Activated CD4-positive, alpha-beta memory T cell treated with anti-CD3 and anti-CD28 coated beads, Interleukin-2, amount 10 ng/mL, durations not matched to agents 7 days and 5 days (primary cell): ENCODE measurements at regions not wholly inside any gene's neighbourhood (a gene's known extent, or its start where the extent isn't known, plus 50 kb on each side); places are given as distances from the start of the nearest gene placed in this dataset.

Source experiments
- CTCF ChIA-PET: fragments of 350-600 bp; sonication (Branson Sonifier 250); formaldehyde crosslinking; loops from one replicate; lab custom pipeline; 2021; ENCODE audit warnings: antibody characterized with exemption, inconsistent platforms; lab: Charles Lee
- POLR2A ChIA-PET: fragments of 350-600 bp; sonication (Branson Sonifier 250); formaldehyde crosslinking; loops from one replicate; lab custom pipeline; 2021; ENCODE audit warnings: antibody characterized with exemption; lab: Charles Lee
- DNase-seq: peaks from one replicate; pipeline ENCODE4 v3.0.0-alpha.2; 2020
- H3K27ac Mint-ChIP-seq: one replicate; pipeline ENCODE4 v1.8.0; 2021; ENCODE audit warnings: mild to moderate bottlenecking, mixed read lengths
- H3K27me3 Mint-ChIP-seq: one replicate; pipeline ENCODE4 v1.8.0; 2021; ENCODE audit warnings: mixed read lengths
- H3K36me3 Mint-ChIP-seq: one replicate; pipeline ENCODE4 v1.8.0; 2021; ENCODE audit warnings: low read depth, mixed read lengths
- H3K4me1 Mint-ChIP-seq: one replicate; pipeline ENCODE4 v1.8.0; 2021; ENCODE audit warnings: mixed read lengths
- H3K4me3 Mint-ChIP-seq: one replicate; pipeline ENCODE4 v1.8.0; 2021; ENCODE audit warnings: mild to moderate bottlenecking, mixed read lengths
- H3K9me3 Mint-ChIP-seq: one replicate; pipeline ENCODE4 v1.8.0; 2021; ENCODE audit warnings: mixed read lengths

DNA sequence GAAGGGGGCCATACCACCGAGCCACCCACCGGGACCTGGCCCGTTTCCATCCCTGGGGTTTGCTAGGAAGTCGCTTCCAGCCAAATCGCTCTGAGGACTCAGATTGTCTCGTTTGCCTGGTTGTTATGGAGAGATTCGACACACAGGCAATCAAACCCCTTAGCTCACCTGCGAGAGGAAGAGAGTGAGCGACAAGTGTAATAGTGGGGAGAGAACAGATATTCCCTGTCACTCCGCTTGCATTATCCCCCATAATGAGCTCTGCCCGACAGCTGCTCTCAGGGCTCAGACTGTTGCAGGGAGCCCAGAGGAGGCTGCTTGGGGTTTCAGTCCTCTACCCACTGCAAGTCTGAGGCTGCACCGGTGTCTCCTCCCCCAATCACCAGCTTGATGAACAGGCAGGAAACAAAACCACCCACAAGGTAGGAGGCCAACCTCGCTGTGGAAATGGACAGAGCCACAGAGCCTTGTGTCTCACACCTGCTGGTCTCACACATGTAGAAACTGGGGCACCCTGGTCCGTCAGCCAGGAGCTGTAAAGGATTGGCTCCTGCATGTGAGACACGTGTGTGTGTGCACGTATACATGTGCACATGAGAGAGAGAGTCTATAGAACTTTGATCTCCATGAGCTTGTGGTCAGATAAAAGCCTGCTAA lies 351.1 kb downstream of the BUD13 start:
- ChIA-PET CTCF (no interaction called here), POLR2A (no interaction called here)
- Mint-ChIP-seq H3K27me3 (peaks cover 1% of the 10 kb centered on the region), H3K4me1 (no peaks in the 10 kb centered on the region), H3K4me3 (no peak overlapping the region), H3K9me3 (no peaks in the 10 kb centered on the region), H3K27ac (no peak overlapping the region), H3K36me3 (no peaks in the 10 kb centered on the region)
- no peak for DNase-seq

DNA sequence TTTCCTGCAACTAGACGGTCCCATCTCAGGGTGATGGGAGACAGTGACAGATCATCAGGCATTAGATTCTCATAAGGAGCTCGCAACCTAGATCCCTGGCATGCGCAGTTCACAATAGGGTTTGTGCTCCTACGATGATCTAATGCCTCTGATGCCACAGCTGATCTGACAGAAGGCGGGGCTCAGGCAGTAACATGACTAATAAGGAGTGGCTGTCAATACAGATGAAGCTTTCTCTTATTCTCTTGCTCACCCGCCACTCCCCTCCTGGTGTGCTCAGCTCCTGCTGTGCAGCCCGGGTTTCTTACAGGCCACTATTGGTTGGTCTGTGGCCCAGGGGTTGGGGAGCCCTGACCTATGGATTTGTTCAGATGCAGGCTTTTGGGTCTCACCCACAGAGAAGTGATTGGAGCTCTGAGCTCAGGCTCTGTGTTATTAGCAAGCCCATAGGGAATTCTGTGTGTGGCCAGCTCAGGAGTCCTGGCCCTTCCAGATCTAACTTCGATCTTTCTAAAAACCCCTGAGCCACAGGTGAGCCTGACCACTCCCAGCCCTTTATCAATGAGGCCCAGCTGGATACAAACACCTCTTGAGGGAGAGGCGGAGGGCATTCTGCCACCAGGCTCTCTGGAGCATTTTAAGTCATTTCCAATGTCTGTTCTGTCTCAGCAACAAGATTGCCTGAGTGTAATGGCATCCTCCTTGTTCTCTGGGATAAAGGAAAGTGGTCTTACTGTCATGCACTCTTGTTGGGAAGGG lies 351.8 kb downstream of the BUD13 start:
- POLR2A ChIA-PET, result interaction anchor here (0.6 kb wide), 1 partner anchor 162 kb away, joined by 3 read pairs; no protein-coding TSS in a partner anchor
- Mint-ChIP-seq H3K27ac (no peak overlapping the region), H3K9me3 (no peaks in the 10 kb centered on the region), H3K4me1 (no peaks in the 10 kb centered on the region), H3K36me3 (no peaks in the 10 kb centered on the region), H3K4me3 (no peak overlapping the region), H3K27me3 (peaks cover 1% of the 10 kb centered on the region)
- DNase-seq, result no peak
- CTCF ChIA-PET, result no interaction called here

DNA sequence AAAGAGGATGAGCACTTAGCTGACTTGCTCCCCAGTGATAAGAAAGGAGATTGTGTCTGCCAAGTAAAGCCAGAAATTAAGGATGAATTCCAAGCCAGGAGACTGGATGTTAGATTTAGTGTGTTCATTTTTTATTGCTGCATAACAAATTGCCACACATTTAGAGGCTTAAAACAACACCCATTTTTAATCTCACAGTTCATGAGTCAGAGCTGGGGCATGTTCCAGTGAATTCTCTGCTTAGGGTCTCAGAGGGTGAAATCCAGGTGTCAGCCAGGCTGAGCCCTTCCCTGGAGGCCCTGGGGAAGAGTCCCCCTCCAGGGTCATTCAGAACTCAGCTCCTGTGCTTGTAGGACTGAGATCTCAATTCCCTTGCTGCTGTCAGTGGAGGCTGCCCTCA lies 352.8 kb downstream of the BUD13 start:
- Mint-ChIP-seq H3K36me3 (no peaks in the 10 kb centered on the region), H3K27me3 (peaks cover 1% of the 10 kb centered on the region), H3K27ac (no peak overlapping the region), H3K9me3 (no peaks in the 10 kb centered on the region), H3K4me3 (no peak overlapping the region), H3K4me1 (no peaks in the 10 kb centered on the region)
- POLR2A ChIA-PET, result no interaction called here
- CTCF ChIA-PET, result no interaction called here
- DNase-seq, result no peak

DNA sequence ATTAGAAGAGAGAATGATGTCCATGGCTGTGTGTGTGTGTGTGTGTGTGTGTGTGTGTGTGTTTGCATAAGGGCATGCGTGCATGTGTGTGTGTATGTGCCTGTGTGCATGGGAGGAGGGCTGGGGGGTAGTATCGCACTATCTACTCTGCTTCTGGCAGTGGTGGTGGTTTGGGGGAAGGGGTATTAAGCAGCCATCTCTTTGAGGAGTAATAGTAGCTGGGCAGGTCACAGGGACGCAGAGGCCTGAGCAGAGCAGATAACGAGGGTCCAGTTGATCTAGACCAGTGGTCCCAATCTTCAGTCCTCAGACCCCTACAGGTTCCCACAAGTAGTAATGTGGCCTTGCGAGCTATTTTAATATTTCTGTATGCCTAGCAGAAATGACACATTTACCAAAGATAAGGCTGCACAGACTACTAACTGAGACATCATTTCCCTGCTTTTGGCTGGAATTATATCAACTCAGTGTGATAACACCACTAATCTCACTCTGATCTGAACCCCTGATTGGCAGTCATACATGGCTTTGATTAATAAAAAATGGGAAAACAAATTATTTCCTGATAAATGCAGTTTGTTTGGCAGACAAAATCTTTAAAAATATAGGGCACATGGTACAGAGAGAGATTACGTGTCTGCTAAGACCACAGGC lies 354.3 kb downstream of the BUD13 start:
- no peaks in the 10 kb centered on the region for H3K4me1 Mint-ChIP-seq
- ChIA-PET CTCF (no interaction called here), POLR2A (no interaction called here)
- DNase-seq, result no peak
- H3K4me3 Mint-ChIP-seq, result no peak overlapping the region
- peaks cover 1% of the 10 kb centered on the region for H3K27me3 Mint-ChIP-seq
- H3K36me3 Mint-ChIP-seq, result no peaks in the 10 kb centered on the region
- no peaks in the 10 kb centered on the region for H3K9me3 Mint-ChIP-seq
- no peak overlapping the region for H3K27ac Mint-ChIP-seq

DNA sequence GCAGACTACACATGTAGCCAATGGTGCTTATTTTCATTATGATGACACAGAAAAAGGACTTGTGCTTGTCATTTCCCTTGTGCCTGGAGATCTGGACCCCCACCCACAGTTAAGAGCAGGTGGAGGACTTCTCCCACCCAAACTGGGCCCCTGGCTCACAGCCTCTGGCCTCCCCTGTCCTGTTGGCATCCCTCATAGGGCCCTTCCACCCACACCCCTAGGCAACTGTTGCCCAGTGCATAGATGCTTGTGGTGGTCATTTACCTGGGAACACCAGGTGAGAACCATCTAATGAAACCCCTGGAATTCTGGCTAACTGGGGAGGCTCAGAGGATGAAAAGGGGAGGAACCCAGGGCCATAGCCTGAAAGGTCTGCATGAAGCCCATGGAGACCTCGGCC lies 355.9 kb downstream of the BUD13 start:
- Mint-ChIP-seq H3K36me3 (no peaks in the 10 kb centered on the region), H3K27me3 (peaks cover 1% of the 10 kb centered on the region), H3K27ac (no peak overlapping the region), H3K4me3 (no peak overlapping the region), H3K9me3 (no peaks in the 10 kb centered on the region), H3K4me1 (no peaks in the 10 kb centered on the region)
- DNase-seq, result no peak
- CTCF ChIA-PET, result no interaction called here
- POLR2A ChIA-PET, result no interaction called here

DNA sequence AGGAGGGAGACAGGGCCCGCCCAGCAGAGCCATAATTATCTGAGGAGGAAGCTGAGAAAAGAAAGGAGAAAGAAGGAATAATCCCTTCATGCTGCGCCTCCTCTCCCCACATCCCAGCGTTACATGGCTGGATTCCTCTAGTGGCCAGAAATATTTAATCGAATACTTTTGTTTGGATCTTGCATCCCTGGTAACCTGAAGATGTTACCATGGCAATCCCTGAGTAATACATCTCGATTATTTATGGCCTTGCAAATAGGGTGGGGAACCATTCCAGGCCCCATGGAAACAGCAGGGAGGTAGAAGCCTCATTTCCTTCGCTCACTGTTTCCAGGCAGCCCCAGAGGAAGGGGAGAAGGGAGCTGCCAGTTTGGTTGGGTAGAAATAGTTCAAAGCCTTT lies 357.7 kb downstream of the BUD13 start:
- Mint-ChIP-seq H3K27me3 (peaks cover 1% of the 10 kb centered on the region), H3K27ac (no peak overlapping the region), H3K9me3 (no peaks in the 10 kb centered on the region), H3K4me3 (no peak overlapping the region), H3K4me1 (no peaks in the 10 kb centered on the region), H3K36me3 (no peaks in the 10 kb centered on the region)
- DNase-seq, result no peak
- ChIA-PET POLR2A (no interaction called here), CTCF (no interaction called here)

DNA sequence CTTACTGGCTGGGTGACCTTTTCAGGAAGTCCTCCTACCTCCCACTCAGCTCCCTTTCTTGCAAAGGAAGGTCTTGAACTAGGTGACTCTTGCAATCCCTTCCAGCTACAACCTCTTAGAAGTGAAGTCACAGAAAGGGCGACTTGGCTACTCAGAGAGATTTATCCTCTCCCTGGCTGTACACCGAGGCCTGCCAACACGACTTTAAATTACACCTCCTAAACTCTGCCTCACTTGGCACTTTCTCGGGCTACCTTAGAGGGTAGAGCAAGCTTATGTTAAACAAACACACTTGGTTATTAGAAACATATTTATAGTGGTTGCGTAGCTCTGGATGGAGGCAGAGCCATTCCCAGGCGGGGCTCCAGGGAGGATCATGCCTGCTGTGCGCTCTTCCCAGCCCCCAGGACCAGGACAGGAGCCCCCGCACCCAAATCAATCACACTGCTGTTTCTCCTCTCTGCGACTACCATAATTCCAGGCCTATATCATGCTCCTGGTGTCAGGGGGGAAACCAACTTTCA lies 358.4 kb downstream of the BUD13 start:
- POLR2A ChIA-PET, result no interaction called here
- H3K4me1 Mint-ChIP-seq, result no peaks in the 10 kb centered on the region
- H3K36me3 Mint-ChIP-seq, result no peaks in the 10 kb centered on the region
- peaks cover 1% of the 10 kb centered on the region for H3K27me3 Mint-ChIP-seq
- H3K27ac Mint-ChIP-seq, result no peak overlapping the region
- no peak for DNase-seq
- no peak overlapping the region for H3K4me3 Mint-ChIP-seq
- H3K9me3 Mint-ChIP-seq, result no peaks in the 10 kb centered on the region
- CTCF ChIA-PET, result no interaction called here

DNA sequence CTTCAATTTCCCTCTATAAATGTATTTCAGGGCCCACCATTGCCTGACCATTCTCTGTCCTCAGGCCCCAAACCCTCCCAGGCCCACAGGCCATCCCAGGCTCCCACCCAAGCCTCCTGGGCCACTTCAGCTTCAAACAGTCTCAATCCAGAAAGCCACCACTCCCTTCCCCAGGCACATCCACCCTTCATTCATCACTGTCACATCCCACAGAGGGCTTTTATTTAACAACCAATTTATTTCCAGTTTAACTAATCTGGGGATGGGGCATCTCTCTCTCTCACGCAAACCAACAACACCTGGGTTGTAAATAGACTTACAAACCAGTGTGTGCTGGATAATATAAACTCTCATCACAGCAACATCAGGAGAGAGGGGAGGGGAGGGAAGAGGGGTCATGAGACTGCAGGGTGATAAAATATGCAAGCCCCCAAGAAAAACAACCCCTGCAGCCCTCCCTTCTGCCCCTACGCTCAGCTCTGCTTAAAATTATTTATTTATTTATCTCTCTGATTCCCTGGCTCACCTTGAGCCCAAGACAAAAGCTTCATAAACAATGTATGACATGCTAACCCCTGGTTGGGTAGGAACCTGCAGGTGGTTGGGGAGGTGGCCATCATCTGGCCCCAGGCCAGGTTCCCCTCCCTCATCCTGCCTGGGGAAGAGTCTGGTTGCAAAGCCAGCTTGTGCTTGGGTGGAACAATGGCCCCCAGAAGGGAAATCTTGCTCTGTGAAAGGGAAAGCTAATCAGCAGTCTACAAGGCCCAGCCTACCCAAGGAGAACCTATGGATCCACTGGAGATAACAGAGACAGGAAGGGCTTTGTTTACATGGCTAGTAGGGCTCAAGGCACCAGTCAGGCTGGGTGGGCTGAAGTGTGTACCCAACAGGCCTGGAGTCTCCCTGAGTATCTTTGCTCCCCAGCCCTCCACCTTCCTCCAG lies 359.2 kb downstream of the BUD13 start:
- Mint-ChIP-seq H3K9me3 (no peaks in the 10 kb centered on the region), H3K27ac (no peak overlapping the region), H3K4me3 (no peak overlapping the region), H3K27me3 (peaks cover 1% of the 10 kb centered on the region), H3K4me1 (no peaks in the 10 kb centered on the region), H3K36me3 (no peaks in the 10 kb centered on the region)
- CTCF ChIA-PET, result no interaction called here
- DNase-seq, result no peak
- POLR2A ChIA-PET, result no interaction called here

DNA sequence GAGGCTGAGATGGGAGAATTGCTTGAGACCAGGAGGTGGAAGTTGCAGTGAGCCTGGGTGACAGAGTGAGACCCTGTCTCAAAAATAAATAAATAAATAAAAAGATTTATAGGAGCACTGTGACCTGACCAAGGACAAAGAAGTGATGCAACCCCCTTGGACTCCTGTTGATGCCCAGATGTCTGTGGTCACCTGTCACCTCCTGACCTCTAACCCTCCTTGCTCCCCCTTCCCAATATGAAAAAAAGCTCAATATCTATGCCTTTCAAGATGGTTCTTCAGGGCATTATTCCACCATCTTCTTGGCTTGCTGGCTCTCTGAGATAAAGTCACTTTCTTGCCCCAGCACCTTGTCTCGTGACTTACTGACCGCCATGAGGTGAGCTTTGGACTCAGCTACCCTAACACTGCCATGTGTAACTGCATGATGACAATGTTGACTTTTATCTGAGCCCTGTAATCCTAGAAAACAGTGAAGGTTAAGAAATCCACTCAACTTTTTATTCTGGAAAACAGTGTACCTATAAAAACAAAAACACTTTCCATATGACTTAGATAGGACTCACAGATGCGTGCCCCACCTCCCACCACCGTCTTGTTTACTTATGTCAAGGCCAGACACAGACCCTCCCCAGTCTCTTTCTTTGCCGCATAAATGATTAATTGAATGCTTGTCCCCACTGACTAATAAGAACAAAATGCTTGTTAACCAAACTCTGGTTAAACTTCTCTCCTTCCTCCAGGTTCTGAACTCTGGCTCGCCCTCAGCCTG lies 360.5 kb downstream of the BUD13 start:
- Mint-ChIP-seq H3K9me3 (no peaks in the 10 kb centered on the region), H3K4me3 (no peak overlapping the region), H3K27ac (no peak overlapping the region), H3K27me3 (peaks cover 1% of the 10 kb centered on the region), H3K36me3 (no peaks in the 10 kb centered on the region), H3K4me1 (no peaks in the 10 kb centered on the region)
- CTCF ChIA-PET, result no interaction called here
- DNase-seq, result no peak
- POLR2A ChIA-PET, result no interaction called here

DNA sequence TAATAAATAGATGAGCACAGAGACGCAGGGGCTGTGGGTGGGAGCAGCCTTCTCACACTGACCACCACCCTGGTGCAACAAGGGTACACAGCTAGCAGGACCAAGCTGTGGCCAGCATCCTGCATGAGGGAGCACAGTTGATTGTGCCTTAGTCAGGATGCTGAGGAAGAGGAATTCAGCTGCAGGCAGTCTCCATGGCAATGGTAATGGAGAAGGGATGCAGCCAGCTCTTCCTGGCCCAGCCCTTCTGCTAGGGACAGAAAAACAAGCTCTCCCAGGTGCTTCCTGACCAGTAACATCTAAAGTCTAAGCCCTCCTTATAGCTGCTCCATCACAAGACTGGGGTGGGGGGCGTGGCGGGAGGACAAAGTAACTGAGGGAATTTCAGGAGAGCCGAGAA lies 363.5 kb downstream of the BUD13 start:
- POLR2A ChIA-PET, result no interaction called here
- Mint-ChIP-seq H3K27me3 (no peaks in the 10 kb centered on the region), H3K27ac (no peak overlapping the region), H3K36me3 (no peaks in the 10 kb centered on the region), H3K9me3 (no peaks in the 10 kb centered on the region), H3K4me1 (no peaks in the 10 kb centered on the region), H3K4me3 (no peak overlapping the region)
- no peak for DNase-seq
- CTCF ChIA-PET, result interaction anchor here (0.7 kb wide), 1 partner anchor 1077 kb away, joined by 3 read pairs; no protein-coding TSS in a partner anchor

DNA sequence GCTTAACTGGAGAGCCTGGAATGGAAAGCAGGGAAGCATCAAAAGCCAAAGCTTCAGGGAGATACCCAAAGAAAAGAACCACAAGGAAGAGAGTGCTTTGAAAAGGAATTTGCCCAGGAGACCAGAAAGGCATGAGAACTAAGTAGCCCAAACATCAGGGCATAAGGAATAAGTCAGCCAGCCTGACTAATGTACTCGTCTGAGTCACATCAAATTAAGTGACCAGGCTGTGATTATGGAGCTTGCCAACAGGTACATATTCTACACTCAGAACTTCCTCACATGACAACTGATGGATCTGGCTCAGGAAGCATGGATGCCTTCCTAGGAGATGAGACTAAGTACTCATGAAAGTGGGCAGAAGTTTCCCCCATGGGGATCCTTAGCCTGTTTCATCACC lies 366.7 kb downstream of the BUD13 start:
- POLR2A ChIA-PET, result no interaction called here

DNA sequence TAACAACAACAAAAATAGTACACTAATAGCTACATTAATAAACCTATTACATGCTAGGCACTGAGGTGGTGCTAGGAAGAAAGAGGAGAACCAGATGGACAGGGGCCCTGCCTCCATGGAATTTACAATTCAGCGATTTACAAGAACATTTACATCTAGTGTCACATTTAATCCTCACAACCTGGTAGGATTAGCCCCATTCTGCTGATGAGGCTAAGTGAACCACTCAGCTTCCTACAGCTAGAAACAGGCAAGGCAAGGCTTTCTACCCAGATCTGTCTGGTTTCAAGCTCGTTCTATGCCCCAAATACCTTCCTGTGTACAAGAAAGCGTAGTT lies 368.4 kb downstream of the BUD13 start:
- H3K4me3 Mint-ChIP-seq, result no peak overlapping the region
- no peaks in the 10 kb centered on the region for H3K4me1 Mint-ChIP-seq
- H3K27ac Mint-ChIP-seq, result no peak overlapping the region
- POLR2A ChIA-PET, result no interaction called here
- H3K9me3 Mint-ChIP-seq, result no peaks in the 10 kb centered on the region
- CTCF ChIA-PET, result interaction anchor here (0.6 kb wide), 1 partner anchor 10 kb away, joined by 3 read pairs; no protein-coding TSS in a partner anchor
- H3K36me3 Mint-ChIP-seq, result no peaks in the 10 kb centered on the region
- DNase-seq, result no peak
- no peaks in the 10 kb centered on the region for H3K27me3 Mint-ChIP-seq

More for the DNA sequence above, 366.7 kb downstream of the BUD13 start:
- no peak for DNase-seq
- Mint-ChIP-seq H3K36me3 (no peaks in the 10 kb centered on the region), H3K27me3 (no peaks in the 10 kb centered on the region), H3K27ac (no peak overlapping the region), H3K9me3 (no peaks in the 10 kb centered on the region), H3K4me3 (no peak overlapping the region), H3K4me1 (no peaks in the 10 kb centered on the region)
- CTCF ChIA-PET, result no interaction called here
